Brain microvascular endothelial cell (primary cell): ENCODE measurements at regions not wholly inside any gene's neighbourhood (a gene's known extent, or its start where the extent isn't known, plus 50 kb on each side); places are given as distances from the start of the nearest gene placed in this dataset.

Experiments
- DNase-seq: peaks from one replicate; pipeline ENCODE4 v3.0.0-alpha.2; 2020
- H3K27ac ChIP-seq: fragments of 250-450 bp; sonication (Bioruptor Pico); 2 replicates; pipeline ENCODE4 v1.5.1; 2020; ENCODE audit warnings: mild to moderate bottlenecking, moderate library complexity
- H3K27me3 ChIP-seq: fragments of 250-450 bp; sonication (Bioruptor Pico); replicated peaks from 2 replicates; pipeline ENCODE4 v1.5.1; 2020; ENCODE audit warnings: mild to moderate bottlenecking
- H3K36me3 ChIP-seq: fragments of 250-450 bp; sonication (Bioruptor Pico); replicated peaks from 2 replicates; pipeline ENCODE4 v1.5.1; 2020; ENCODE audit warnings: mild to moderate bottlenecking
- H3K4me3 ChIP-seq: 2 replicates; pipeline ENCODE4 v1.5.1; 2011; ENCODE audit warnings: low read depth, mild to moderate bottlenecking, control low read depth, low read length, moderate library complexity
- in situ Hi-C: cut with HindIII; loops from 2 replicates; pipeline ENCODE4 v1.10.0; 2017; ENCODE audit warnings: low sequenced_read_pairs, low pct_ligation_motif_present
- TF ChIP-seq, protein P1 (sequence below): IDR thresholded peaks from 2 replicates; pipeline ENCODE4 v1.5.1; 2011; ENCODE audit warnings: low read depth, mild to moderate bottlenecking, moderate library complexity, low read length, control low read depth, inconsistent platforms; ENCODE audit errors: missing control alignments

DNA sequence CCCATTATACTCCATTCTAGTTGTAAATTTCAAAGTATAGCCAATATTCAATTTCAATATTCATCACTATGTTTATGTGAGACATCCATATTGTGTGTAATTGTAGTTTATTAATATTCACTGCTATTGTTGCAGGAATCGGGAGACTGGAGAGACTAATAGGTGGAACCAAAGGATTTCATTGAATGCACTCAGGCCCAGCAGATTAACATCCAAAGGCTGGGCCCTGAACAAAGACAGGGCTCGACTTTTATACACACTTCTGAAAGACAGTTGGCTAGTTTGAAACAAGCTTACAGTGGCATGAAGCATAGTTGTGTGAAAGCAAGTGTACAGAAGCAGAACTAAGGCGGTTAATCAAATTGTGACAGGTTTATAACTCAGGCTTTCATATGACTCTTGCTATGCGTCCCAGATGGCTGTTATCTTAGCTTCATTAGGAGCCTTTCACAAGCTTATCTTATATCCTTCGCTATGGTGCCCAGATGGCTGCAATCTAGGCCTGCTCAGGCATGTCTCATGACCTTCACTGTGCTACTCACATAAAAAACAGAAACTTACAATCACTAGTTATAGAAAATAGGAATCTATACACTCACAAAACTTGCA lies 1038.8 kb upstream of the EPHA6 start:
- in situ Hi-C loops = no loop called here
- Histone ChIP-seq H3K27ac (no peak overlapping the region), H3K4me3 (no peak overlapping the region), H3K36me3 (no peaks in the 10 kb centered on the region), H3K27me3 (no peaks in the 10 kb centered on the region)
- no peak for DNase-seq
- TF ChIP-seq, protein P1, sequence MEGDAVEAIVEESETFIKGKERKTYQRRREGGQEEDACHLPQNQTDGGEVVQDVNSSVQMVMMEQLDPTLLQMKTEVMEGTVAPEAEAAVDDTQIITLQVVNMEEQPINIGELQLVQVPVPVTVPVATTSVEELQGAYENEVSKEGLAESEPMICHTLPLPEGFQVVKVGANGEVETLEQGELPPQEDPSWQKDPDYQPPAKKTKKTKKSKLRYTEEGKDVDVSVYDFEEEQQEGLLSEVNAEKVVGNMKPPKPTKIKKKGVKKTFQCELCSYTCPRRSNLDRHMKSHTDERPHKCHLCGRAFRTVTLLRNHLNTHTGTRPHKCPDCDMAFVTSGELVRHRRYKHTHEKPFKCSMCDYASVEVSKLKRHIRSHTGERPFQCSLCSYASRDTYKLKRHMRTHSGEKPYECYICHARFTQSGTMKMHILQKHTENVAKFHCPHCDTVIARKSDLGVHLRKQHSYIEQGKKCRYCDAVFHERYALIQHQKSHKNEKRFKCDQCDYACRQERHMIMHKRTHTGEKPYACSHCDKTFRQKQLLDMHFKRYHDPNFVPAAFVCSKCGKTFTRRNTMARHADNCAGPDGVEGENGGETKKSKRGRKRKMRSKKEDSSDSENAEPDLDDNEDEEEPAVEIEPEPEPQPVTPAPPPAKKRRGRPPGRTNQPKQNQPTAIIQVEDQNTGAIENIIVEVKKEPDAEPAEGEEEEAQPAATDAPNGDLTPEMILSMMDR = no peak

DNA sequence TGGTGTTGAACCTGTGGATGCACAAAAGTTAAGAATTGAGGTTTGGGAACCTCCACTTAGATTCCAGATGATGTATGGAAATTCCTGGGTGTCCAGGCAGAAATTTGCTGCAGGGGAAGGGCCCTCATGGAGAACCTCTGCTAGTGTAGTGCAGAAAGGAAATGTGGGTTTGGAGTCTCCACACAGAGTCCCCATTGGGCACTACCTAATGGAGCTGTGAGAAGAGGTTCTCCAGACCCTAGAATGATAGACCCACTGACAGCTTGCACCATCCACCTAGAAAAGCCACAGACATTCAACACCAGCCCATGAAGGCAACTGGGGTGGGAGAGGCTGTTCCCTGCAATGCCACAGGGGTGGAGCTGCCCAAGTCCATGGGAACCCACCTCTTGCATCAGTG lies 1032.8 kb upstream of the EPHA6 start:
- DNase-seq = no peak
- H3K27me3 ChIP-seq = no peaks in the 10 kb centered on the region
- H3K4me3 ChIP-seq = no peak overlapping the region
- no peaks in the 10 kb centered on the region for H3K36me3 ChIP-seq
- in situ Hi-C loops = no loop called here
- TF ChIP-seq, protein P1 = no peak
- no peak overlapping the region for H3K27ac ChIP-seq

- H3K4me3 ChIP-seq = no peak overlapping the region
- TF ChIP-seq, protein P1 = no peak
- no peak for DNase-seq
- H3K27me3 ChIP-seq = no peaks in the 10 kb centered on the region
- H3K36me3 ChIP-seq = no peaks in the 10 kb centered on the region
- in situ Hi-C loops = no loop called here
- H3K27ac ChIP-seq = no peak overlapping the region
Observed at GRCh38 chr3:95789111-95789510, 1025.3 kb upstream of the EPHA6 start.

DNA sequence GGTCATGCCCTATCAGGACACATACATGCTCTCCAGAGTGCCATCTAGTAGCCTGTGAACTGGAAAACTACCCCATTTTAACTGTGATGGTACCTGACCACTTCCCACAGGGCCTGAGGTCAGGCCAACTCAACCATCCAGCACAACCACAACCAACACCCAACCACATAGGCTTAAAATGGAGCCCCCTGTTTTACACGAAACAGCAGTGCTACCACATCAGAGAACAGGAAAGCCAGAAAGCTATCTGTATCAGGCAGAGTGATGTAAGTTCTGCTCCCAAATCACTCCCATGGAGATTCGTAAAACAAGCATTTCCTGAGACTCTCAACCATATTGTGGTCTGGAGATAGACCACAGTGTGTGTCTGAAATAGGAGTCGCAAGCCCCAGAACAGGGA lies 1017.3 kb upstream of the EPHA6 start:
- Histone ChIP-seq H3K27me3 (no peaks in the 10 kb centered on the region), H3K4me3 (no peak overlapping the region), H3K36me3 (no peaks in the 10 kb centered on the region), H3K27ac (no peak overlapping the region)
- TF ChIP-seq, protein P1 = no peak
- in situ Hi-C loops = no loop called here
- no peak for DNase-seq

DNA sequence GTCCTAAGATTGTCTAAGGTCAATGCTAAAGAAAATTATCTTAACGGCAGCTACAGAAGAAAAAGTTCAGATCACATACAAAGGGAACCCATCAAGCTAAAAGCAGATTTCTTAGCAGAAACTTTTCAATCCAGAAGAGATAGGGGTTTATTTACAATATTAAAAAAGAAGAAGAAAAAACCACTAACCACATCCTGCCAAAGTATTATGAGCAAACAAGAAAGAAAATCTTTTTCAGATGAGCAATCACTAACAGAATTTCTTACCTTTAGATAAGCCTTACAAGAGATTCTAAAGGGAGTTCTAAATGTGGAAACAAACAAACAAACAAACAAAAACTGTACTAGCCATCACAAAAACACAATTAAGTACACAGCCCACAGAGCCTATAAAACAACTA lies 1015.8 kb upstream of the EPHA6 start:
- DNase-seq = no peak
- no peaks in the 10 kb centered on the region for H3K27me3 ChIP-seq
- in situ Hi-C loops = no loop called here
- no peak overlapping the region for H3K27ac ChIP-seq
- H3K36me3 ChIP-seq = no peaks in the 10 kb centered on the region
- no peak overlapping the region for H3K4me3 ChIP-seq
- TF ChIP-seq, protein P1 = no peak

GRCh38 chr3:95810462-95810861 lies 1003.9 kb upstream of the EPHA6 start:
- no peak overlapping the region for H3K4me3 ChIP-seq
- no peak overlapping the region for H3K27ac ChIP-seq
- TF ChIP-seq, protein P1 = no peak
- no peaks in the 10 kb centered on the region for H3K36me3 ChIP-seq
- no peaks in the 10 kb centered on the region for H3K27me3 ChIP-seq
- in situ Hi-C loops = no loop called here
- no peak for DNase-seq
